Calu3 (cell line): ENCODE measurements at regions not wholly inside any gene's neighbourhood (a gene's known extent, or its start where the extent isn't known, plus 50 kb on each side); places are given as distances from the start of the nearest gene placed in this dataset.
"Not testable (repeated sequence)": the region's sequence is repeated elsewhere in the genome, so short reads cannot be mapped to it uniquely, and the experiment has no call there.

Experiments used
- BruUV-seq: library from RNA; stranded (reverse); fragments of 400-500 nt; replicated peaks from 2 replicates; lab custom pipeline; 2021; lab: Mats Ljungman, UMichigan
- CTCF ChIA-PET: fragments of 300-600 bp; sonication (Branson Sonifier 250); formaldehyde crosslinking; loops from one replicate; lab custom pipeline; 2022; ENCODE audit warnings: antibody characterized with exemption; lab: Charles Lee
- DNase-seq: peaks from one replicate; pipeline ENCODE4 v3.0.0; 2022
- H3K27ac Mint-ChIP-seq: one replicate; pipeline ENCODE4 v1.8.0; 2022; ENCODE audit warnings: mixed read lengths; ENCODE audit not compliant: unreplicated experiment
- H3K27me3 Mint-ChIP-seq: one replicate; pipeline ENCODE4 v1.8.0; 2022; ENCODE audit warnings: mixed read lengths; ENCODE audit not compliant: unreplicated experiment
- H3K36me3 Mint-ChIP-seq: one replicate; pipeline ENCODE4 v1.8.0; 2022; ENCODE audit warnings: mild to moderate bottlenecking, moderate library complexity, mixed read lengths; ENCODE audit not compliant: insufficient read depth, unreplicated experiment
- H3K4me1 Mint-ChIP-seq: one replicate; pipeline ENCODE4 v1.8.0; 2022; ENCODE audit warnings: mild to moderate bottlenecking, low read depth, mixed read lengths; ENCODE audit not compliant: unreplicated experiment
- H3K4me3 Mint-ChIP-seq: one replicate; pipeline ENCODE4 v1.8.0; 2022; ENCODE audit warnings: mild to moderate bottlenecking, low read depth, moderate library complexity, mixed read lengths; ENCODE audit not compliant: unreplicated experiment
- H3K9me3 Mint-ChIP-seq: one replicate; pipeline ENCODE4 v1.8.0; 2022; ENCODE audit warnings: low read depth, mixed read lengths; ENCODE audit not compliant: unreplicated experiment
- CTCF ChIP-seq: fragments of 200-600 bp; IDR thresholded peaks from one replicate; pipeline ENCODE4 v1.8.0; 2022; ENCODE audit warnings: antibody characterized with exemption; ENCODE audit not compliant: unreplicated experiment
- intact Hi-C: fragments of 100-400 bp; cut with micrococcal nuclease; formaldehyde crosslinking; loops from one replicate; pipeline ENCODE4 v1.10.0; 2022; ENCODE audit not compliant: unreplicated experiment

GRCh38 chr7:152949253-152949652 is 189.7 kb downstream of the ACTR3B start:
- H3K4me1 Mint-ChIP-seq, result no peaks in the 10 kb centered on the region
- CTCF ChIA-PET, result no interaction called here
- peaks cover 6% of the 10 kb centered on the region for H3K9me3 Mint-ChIP-seq
- intact Hi-C loops, result no loop called here
- DNase-seq, result no peak
- H3K36me3 Mint-ChIP-seq, result no peaks in the 10 kb centered on the region
- no peaks in the 10 kb centered on the region for H3K27me3 Mint-ChIP-seq
- BruUV-seq, result no TSS peak
- H3K27ac Mint-ChIP-seq, result no peak overlapping the region
- no peak overlapping the region for H3K4me3 Mint-ChIP-seq
- no peak for TF ChIP-seq CTCF

GRCh38 chr7:152949790-152950189 is 190.2 kb downstream of the ACTR3B start:
- no peak for DNase-seq
- no peak for TF ChIP-seq CTCF
- Mint-ChIP-seq H3K9me3 (peaks cover 6% of the 10 kb centered on the region), H3K4me1 (no peaks in the 10 kb centered on the region), H3K4me3 (no peak overlapping the region), H3K27me3 (no peaks in the 10 kb centered on the region), H3K27ac (no peak overlapping the region), H3K36me3 (no peaks in the 10 kb centered on the region)
- intact Hi-C loops, result no loop called here
- no TSS peak for BruUV-seq
- CTCF ChIA-PET, result no interaction called here

- CTCF ChIA-PET, result no interaction called here
- Mint-ChIP-seq H3K4me1 (no peaks in the 10 kb centered on the region), H3K27me3 (no peaks in the 10 kb centered on the region), H3K4me3 (no peak overlapping the region), H3K36me3 (no peaks in the 10 kb centered on the region), H3K9me3 (peaks cover 5% of the 10 kb centered on the region), H3K27ac (no peak overlapping the region)
- TF ChIP-seq CTCF, result no peak
- no TSS peak for BruUV-seq
- no peak for DNase-seq
- intact Hi-C loops, result no loop called here
Observed at GRCh38 chr7:152956006-152956405, 196.5 kb downstream of the ACTR3B start.

- H3K9me3 Mint-ChIP-seq, result peaks cover 5% of the 10 kb centered on the region
- no peak overlapping the region for H3K27ac Mint-ChIP-seq
- TF ChIP-seq CTCF, result no peak
- no TSS peak for BruUV-seq
- H3K27me3 Mint-ChIP-seq, result no peaks in the 10 kb centered on the region
- intact Hi-C loops, result no loop called here
- H3K4me3 Mint-ChIP-seq, result no peak overlapping the region
- CTCF ChIA-PET, result interaction anchor here (0.6 kb wide), 1 partner anchor 37 kb away, joined by 3 read pairs; no protein-coding TSS in a partner anchor
- H3K4me1 Mint-ChIP-seq, result no peaks in the 10 kb centered on the region
- no peak for DNase-seq
- no peaks in the 10 kb centered on the region for H3K36me3 Mint-ChIP-seq
Observed at GRCh38 chr7:152959610-152960009, 200.1 kb downstream of the ACTR3B start.

- H3K9me3 Mint-ChIP-seq, H3K4me1 Mint-ChIP-seq, H3K27me3 Mint-ChIP-seq, H3K27ac Mint-ChIP-seq, CTCF ChIA-PET, H3K4me3 Mint-ChIP-seq, BruUV-seq, H3K36me3 Mint-ChIP-seq, DNase-seq, intact Hi-C loops: not testable (repeated sequence)
Observed at GRCh38 chr7:152961796-152962195, 202.2 kb downstream of the ACTR3B start.
